ENCODE measurements at regions not wholly inside any gene's neighbourhood (a gene's known extent, or its start where the extent isn't known, plus 50 kb on each side); places are given as distances from the start of the nearest gene placed in this dataset.

- Histone ChIP-seq H3K9me3 (ENCODE audit: low read depth, low read length, poor library complexity, severe bottlenecking) (no peaks in the 10 kb centered on the region), H3K36me3 (ENCODE audit: insufficient read depth, low read length, poor library complexity, severe bottlenecking) (no peaks in the 10 kb centered on the region), H3K4me3 (ENCODE audit: low read depth, low read length, poor library complexity, severe bottlenecking) (no peak overlapping the region), H3K4me1 (ENCODE audit: insufficient read depth, low read length, poor library complexity, severe bottlenecking) (no peaks in the 10 kb centered on the region), H3K27ac (ENCODE audit: low read depth, low read length, poor library complexity, severe bottlenecking) (no peak overlapping the region), H3K27me3 (replicated peaks; ENCODE audit: insufficient read depth, low read depth, low read length, poor library complexity) (no peaks in the 10 kb centered on the region)
- CTCF ChIA-PET = no interaction called here
- TF ChIP-seq EZH2 (IDR thresholded peaks at IDR 0.05; ENCODE audit: borderline replicate concordance, low read depth, low read length, poor library complexity, severe bottlenecking) (no peak), CTCF (conservative IDR thresholded peaks at IDR 0.05; ENCODE audit: low read depth, low read length) (no peak)
- intact Hi-C loops (cut with micrococcal nuclease; ENCODE audit: unreplicated experiment) = no loop called here
- POLR2A ChIA-PET (ENCODE audit: low non-redundant PET) = no interaction called here
- DNase-seq (ENCODE audit: low spot score) = no peak
- BruUV-seq (replicated peaks) = no TSS peak
Measured at GRCh38 chr16:20259541-20259940, 67.8 kb downstream of the GP2 start.

GRCh38 chr16:20257234-20257633 lies 70.1 kb downstream of the GP2 start:
- no peaks in the 10 kb centered on the region for H3K27me3 ChIP-seq (replicated peaks; ENCODE audit: insufficient read depth, low read depth, low read length, poor library complexity)
- H3K4me3 ChIP-seq (ENCODE audit: low read depth, low read length, poor library complexity, severe bottlenecking) = no peak overlapping the region
- no peaks in the 10 kb centered on the region for H3K9me3 ChIP-seq (ENCODE audit: low read depth, low read length, poor library complexity, severe bottlenecking)
- no peak for DNase-seq (ENCODE audit: low spot score)
- H3K27ac ChIP-seq (ENCODE audit: low read depth, low read length, poor library complexity, severe bottlenecking) = no peak overlapping the region
- intact Hi-C loops (cut with micrococcal nuclease; ENCODE audit: unreplicated experiment) = no loop called here
- TF ChIP-seq CTCF (conservative IDR thresholded peaks at IDR 0.05; ENCODE audit: low read depth, low read length) = no peak
- TF ChIP-seq EZH2 (IDR thresholded peaks at IDR 0.05; ENCODE audit: borderline replicate concordance, low read depth, low read length, poor library complexity, severe bottlenecking) = no peak
- no peaks in the 10 kb centered on the region for H3K4me1 ChIP-seq (ENCODE audit: insufficient read depth, low read length, poor library complexity, severe bottlenecking)
- POLR2A ChIA-PET (ENCODE audit: low non-redundant PET) = no interaction called here
- CTCF ChIA-PET = no interaction called here
- no peaks in the 10 kb centered on the region for H3K36me3 ChIP-seq (ENCODE audit: insufficient read depth, low read length, poor library complexity, severe bottlenecking)
- BruUV-seq (replicated peaks) = no TSS peak

- POLR2A ChIA-PET (ENCODE audit: low non-redundant PET) = no interaction called here
- Histone ChIP-seq H3K27ac (ENCODE audit: low read depth, low read length, poor library complexity, severe bottlenecking) (no peak overlapping the region), H3K27me3 (replicated peaks; ENCODE audit: insufficient read depth, low read depth, low read length, poor library complexity) (no peaks in the 10 kb centered on the region), H3K4me3 (ENCODE audit: low read depth, low read length, poor library complexity, severe bottlenecking) (no peak overlapping the region), H3K36me3 (ENCODE audit: insufficient read depth, low read length, poor library complexity, severe bottlenecking) (no peaks in the 10 kb centered on the region), H3K4me1 (ENCODE audit: insufficient read depth, low read length, poor library complexity, severe bottlenecking) (no peaks in the 10 kb centered on the region), H3K9me3 (ENCODE audit: low read depth, low read length, poor library complexity, severe bottlenecking) (no peaks in the 10 kb centered on the region)
- intact Hi-C loops (cut with micrococcal nuclease; ENCODE audit: unreplicated experiment) = no loop called here
- BruUV-seq (replicated peaks) = no TSS peak
- DNase-seq (ENCODE audit: low spot score) = no peak
- no peak for TF ChIP-seq EZH2 (IDR thresholded peaks at IDR 0.05; ENCODE audit: borderline replicate concordance, low read depth, low read length, poor library complexity, severe bottlenecking)
- no peak for TF ChIP-seq CTCF (conservative IDR thresholded peaks at IDR 0.05; ENCODE audit: low read depth, low read length)
- CTCF ChIA-PET = no interaction called here
Measured at GRCh38 chr16:20255002-20255401, 72.3 kb downstream of the GP2 start.

Measured in A673 (cell line).